KG1 (cell line): ENCODE measurements at regions not wholly inside any gene's neighbourhood (a gene's known extent, or its start where the extent isn't known, plus 50 kb on each side); places are given as distances from the start of the nearest gene placed in this dataset.

Experiments
- DNase-seq: peaks from one replicate; lab custom pipeline; 2025; lab: John Stamatoyannopoulos, UW

- DNase-seq, result no peak
Observed at GRCh38 chr6:77403424-77403823, 59.9 kb downstream of the HTR1B start.

DNA sequence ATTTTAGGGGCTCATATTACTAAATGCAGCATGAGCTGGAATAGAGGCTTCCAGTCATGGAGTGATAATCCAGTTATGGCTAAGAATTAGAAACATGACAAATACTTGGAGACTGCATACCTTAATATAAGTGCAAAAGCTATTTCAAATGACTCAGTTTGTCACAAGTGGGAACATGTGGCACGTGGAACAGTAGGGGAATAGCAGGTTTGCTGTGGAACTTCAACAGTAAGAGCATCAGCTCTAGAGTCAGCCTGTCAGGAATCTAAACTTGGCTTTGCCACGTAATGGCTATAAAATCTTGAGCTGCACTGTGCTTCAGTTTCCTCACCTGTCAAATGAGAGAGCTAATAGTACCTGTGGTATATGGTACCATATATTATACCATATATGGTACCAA lies 62.1 kb downstream of the HTR1B start:
- DNase-seq, result no peak

DNA sequence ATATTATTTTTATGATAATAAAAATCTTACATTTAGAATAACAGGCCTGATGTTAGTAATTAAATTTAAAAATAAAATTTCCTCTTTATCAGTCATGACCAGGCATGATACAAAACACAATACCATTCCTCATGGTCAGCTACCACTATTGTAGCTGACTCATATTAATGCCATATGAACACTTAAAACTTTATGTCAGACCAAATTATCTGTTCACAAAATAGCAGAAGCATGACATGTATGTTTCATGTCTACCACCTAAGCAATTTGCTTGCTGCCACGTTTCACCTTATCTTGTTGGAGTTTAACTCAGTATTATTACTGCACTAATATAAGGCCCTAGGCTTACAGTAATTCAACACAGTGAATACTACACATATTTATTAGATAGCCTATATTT lies 65.7 kb downstream of the HTR1B start:
- no peak for DNase-seq

- no peak for DNase-seq
Observed at GRCh38 chr6:77389402-77389801, 73.9 kb downstream of the HTR1B start.

GRCh38 chr6:77383026-77383425 lies 80.3 kb downstream of the HTR1B start:
- DNase-seq, result no peak

- DNase-seq, result no peak
Observed at GRCh38 chr6:77373955-77374354, 89.3 kb downstream of the HTR1B start.

DNA sequence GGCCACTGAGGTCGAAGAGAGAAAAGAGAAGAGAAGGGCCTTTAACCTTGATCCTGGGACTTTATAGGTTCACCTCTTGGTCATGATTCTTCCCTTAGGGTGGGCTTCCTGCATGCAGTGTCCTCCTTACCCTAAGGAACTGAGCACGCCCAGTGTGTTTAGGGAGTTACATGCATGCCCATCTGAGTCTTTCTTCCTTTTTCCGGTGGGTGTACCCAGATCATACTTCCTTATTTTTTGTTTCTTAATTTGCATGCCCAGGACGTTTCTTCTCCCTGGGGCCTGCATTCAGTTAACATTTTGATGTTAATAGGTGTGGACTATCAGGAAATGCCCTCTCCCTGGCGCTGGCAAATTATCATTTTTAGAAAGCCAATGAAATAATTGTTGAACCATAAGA lies 91.5 kb downstream of the HTR1B start:
- no peak for DNase-seq

DNA sequence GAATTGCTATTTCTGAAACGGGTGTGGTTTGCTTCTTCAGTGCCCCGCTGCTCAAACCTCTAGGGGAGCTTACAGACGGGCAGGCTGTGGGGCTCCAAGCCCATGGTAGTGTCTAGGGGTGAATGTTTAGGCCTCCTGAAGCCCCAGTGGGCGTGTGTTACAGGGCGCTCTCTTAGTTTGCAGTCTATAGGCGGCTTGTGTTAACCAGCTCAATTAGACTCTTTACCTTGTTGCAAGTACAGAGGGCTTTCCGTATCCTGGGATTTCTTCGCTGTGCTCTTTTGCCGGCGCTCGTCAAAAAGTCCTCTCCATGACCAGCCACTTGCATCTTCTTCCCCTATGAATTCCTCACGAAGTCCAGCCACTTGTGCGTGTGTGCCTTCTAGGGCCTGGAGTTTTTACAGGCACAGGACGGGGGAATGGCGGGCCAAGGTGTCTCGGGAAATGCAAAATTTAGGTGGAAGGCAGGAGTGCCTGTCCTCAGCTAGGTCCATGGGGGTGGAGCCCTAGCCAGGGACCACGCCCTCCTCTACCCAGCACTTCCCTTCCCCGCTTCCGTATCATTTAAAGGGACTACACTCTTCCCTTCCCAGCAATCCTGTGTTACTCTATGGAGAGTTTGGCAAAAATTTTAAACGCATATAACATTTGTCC lies 94.5 kb downstream of the HTR1B start:
- DNase-seq, result no peak

DNA sequence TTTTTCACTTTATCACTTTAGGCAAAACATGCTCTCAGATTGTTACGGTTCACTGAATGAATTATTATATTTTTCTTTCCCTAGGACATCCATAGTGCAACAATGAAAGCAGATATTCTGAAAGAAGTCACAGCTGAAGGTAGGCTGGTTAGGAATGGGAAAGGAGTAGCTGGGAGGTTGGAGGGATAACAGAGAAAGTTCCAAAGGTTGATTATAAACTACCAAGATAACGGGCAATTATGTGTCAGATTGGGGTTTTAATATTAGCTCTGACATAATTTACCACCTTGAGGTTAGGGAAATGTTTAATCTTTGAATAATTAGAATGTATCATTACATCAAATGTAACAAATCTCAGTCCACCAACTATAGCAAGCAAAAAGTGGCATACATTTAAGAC lies 96.5 kb downstream of the HTR1B start:
- DNase-seq, result no peak

DNA sequence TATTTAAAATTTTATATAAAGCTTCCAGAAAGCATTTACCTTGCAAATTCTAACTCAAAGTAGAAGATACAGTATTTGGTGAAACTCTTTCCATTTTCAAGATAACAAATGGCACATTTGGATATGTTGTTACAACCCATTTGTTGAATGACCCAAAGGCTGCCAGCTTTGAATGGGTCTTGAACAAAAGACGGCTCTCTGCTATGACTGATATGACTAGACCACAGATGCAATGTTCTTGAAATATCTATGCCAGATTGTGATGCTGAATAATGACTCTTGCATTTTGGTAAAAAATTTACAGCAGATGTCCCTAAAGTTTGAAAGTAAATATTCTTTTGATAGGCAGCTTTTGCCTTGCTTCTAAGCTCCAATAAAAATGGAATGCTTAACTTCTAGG lies 99.6 kb downstream of the HTR1B start:
- no peak for DNase-seq

DNA sequence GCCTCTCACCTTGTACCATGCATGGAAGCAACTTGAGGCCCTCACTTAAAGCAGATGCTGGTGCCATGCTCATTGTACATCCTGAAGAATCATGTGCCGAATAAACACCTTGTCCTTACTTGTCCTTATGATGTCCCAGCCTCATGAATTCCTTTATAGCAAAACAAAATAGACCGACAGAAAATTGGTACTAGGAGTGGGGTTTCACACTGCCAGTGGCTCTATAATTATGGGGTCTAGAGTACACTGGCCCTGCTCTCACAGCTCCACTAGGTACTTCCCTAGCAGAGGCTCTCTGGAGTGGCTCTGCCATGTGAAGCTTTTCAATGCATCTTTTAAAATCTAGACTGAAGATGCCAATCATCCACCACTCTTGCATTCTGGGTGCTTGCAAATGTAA lies 101.2 kb downstream of the HTR1B start:
- DNase-seq, result no peak

DNA sequence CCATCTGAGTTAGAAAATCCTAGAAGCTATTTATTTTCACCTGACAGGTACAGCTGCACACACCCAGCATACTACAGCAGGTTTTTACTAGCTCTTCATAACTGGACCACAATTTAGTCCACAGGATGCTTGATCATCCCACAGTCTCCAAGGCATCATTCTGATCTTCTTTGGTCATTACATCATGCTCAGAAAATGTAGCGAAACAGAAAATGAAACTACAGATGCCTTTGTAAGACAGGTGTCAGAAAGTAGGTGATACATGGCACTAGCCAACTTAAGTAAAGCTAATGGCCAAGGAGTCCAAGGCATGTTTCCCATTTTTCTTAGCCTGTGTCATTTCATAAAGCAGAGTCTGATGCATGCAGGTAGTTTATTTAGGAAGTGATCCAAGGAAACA lies 102.3 kb downstream of the HTR1B start:
- no peak for DNase-seq

- DNase-seq, result no peak
Observed at GRCh38 chr6:77356821-77357220, 106.5 kb downstream of the HTR1B start.

GRCh38 chr6:77354581-77354980 lies 108.7 kb downstream of the HTR1B start:
- no peak for DNase-seq

DNA sequence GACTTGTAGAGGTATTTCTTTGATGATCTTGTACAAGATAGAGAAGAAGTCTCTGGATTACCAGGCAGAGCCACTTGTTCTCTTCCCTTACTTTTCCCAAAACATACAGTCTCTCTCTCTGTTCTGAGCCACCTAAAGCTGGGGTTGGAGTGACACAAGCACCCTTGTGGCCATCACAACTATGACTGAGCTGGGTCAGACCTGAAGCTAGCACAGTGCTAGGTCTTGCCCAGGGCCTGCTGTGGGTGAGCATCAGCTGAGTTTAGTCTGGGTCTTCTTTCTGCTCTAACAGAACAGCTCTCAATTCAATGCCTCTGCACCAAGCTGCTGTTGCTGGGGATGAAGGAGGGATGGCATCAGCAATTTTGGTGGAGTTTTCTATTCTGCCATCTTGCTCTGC lies 110.2 kb downstream of the HTR1B start:
- no peak for DNase-seq

- DNase-seq, result no peak
Observed at GRCh38 chr6:77341058-77341986, 122.0 kb downstream of the HTR1B start.

GRCh38 chr6:77340331-77340730 lies 123.0 kb downstream of the HTR1B start:
- DNase-seq, result no peak

- DNase-seq, result no peak
Observed at GRCh38 chr6:77339926-77340325, 123.4 kb downstream of the HTR1B start.

DNA sequence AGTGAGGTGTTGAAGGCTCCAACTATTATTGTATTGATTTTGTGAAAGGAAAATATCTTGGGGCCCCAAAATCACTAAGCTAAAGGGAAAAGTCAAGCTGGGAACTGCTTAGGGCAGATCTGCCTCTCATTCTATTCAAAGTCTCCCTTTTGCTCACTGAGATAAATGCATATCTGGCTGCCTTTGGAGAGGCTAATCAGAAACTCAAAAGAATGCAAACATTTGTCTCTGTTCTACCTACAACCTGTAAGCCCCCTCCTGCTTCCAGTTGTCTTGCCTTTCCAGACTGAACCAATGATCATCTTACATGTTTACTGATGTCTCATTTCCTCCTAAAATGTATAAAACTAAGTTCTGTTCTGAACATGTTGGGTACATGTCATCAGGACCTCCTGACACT lies 125.9 kb downstream of the HTR1B start:
- DNase-seq, result no peak

DNA sequence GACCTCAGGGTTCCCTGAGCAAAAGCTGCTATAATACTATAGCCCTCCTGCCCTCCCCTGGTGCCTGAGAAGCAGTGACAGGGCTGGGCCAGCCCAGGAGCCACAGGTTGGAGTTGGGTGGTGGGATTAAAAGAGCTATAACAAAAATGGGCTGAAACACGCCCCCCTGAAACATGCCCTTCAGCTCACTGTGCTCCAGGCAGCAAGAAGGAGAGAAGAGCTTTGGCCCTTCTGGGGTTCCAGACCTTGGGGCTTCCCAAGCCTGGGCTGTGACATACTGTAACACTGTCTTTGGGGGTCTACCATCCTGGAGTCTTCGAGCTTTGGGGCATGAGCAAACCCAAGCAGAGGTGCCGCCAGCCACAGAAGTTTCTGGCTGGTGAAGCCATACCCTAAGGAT lies 129.2 kb downstream of the HTR1B start:
- no peak for DNase-seq

DNA sequence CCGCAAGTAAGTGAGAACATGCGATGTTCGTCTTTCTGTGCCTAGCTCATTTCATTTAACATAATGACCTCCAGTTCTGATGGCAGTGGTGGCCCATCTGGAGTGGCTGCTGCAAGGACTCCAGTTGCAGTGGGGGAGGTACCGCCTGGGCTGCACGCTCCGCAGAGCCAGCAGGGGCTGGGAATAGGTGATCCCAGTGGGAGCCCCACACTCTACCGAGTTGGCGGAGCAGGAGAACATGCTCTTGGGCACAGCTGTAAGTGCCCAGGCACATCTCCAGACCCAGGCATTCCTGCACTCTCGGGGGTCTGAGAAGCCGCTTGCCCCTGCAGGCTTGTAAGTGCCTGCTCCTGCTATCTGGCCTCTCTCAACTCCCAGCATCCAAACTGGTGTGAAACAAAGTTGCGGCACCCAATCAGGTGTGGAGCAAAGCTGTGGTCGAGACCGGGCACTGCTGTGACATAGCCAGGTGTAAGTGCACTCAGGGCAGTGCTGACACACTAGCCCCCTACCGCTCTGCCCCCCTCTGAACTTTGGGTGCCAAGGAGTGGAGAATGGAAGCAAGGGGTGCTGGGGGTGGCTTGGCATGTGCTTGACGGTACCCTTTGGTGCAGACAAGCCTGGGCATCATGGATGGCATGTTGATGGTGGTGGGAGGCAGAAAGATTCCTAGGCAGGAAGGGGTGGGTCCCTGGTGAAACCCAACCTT lies 130.2 kb downstream of the HTR1B start:
- no peak for DNase-seq

DNA sequence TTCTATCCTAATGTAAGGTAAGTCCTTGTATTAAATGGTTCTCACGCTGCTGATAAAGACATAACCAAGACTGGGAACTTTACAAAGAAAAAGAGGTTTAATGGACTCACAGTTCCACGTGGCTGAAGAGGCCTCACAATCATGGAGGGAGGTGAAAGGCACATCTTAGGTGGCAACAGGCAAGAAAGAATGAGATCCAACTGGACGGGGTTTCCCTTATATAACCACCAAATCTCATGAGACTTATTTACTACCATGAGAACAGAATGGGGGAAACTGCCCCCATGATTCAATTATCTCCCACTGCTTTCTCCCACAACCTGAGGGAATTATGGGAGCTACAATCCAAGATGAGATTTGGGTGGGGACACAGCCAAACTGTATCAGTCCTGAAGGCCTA lies 136.6 kb downstream of the HTR1B start:
- DNase-seq, result no peak

DNA sequence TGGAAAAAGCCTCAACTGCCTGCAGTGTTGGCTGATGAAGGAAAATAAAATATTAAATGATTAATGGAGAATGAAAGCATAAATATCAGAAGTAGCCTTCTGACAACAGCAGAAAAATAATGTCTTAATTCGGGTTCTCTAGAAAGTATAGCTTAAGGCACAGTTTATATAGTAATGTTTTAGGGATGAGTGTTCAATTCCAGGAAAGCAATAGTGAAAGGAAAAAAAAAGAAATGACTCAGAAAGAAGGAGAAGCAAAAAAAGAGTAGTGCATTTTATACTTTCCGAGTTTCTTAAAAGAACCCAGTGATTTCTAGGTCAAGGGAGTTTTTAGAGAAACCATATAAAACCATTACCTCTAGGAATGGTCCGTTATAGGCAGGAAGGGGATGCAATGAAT lies 137.3 kb downstream of the HTR1B start:
- no peak for DNase-seq
